ENCODE measurements at regions not wholly inside any gene's neighbourhood (a gene's known extent, or its start where the extent isn't known, plus 50 kb on each side); places are given as distances from the start of the nearest gene placed in this dataset.

DNA sequence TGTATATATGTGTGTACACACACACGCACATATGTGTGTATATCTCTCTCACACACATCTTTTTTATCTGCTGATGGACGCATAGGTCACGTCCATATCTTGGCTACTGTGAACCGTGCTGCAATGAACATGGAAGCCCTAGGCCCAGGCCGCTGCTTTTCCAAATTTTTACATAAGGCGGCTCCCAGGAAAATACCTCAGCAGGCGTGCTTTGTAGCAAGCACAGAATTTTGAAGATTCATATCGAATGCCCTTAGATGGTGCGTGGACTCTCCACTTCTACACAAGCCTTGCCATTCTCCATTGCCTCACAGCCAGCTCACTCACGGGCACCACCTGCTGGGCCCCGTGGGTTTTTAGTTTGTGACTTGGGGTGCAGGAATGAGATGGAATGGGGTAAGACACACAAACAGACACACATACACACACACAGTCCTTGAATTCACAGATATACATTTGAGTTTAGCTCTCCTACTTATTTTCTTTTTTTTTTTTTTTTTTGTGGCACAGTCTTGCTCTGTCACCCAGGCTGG lies 57.9 kb upstream of the RNF32 start:
- TF ChIP-seq, protein P1, sequence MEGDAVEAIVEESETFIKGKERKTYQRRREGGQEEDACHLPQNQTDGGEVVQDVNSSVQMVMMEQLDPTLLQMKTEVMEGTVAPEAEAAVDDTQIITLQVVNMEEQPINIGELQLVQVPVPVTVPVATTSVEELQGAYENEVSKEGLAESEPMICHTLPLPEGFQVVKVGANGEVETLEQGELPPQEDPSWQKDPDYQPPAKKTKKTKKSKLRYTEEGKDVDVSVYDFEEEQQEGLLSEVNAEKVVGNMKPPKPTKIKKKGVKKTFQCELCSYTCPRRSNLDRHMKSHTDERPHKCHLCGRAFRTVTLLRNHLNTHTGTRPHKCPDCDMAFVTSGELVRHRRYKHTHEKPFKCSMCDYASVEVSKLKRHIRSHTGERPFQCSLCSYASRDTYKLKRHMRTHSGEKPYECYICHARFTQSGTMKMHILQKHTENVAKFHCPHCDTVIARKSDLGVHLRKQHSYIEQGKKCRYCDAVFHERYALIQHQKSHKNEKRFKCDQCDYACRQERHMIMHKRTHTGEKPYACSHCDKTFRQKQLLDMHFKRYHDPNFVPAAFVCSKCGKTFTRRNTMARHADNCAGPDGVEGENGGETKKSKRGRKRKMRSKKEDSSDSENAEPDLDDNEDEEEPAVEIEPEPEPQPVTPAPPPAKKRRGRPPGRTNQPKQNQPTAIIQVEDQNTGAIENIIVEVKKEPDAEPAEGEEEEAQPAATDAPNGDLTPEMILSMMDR (IDR thresholded peaks at IDR 0.05): no peak
- no peak for TF ChIP-seq POLR2A (IDR thresholded peaks at IDR 0.05)

All from esophagus squamous epithelium (tissue), 4 donors.